Colonic mucosa (tissue), 4 donors: ENCODE measurements at regions not wholly inside any gene's neighbourhood (a gene's known extent, or its start where the extent isn't known, plus 50 kb on each side); places are given as distances from the start of the nearest gene placed in this dataset.

Experiments used
- DNase-seq: peaks from one replicate; pipeline ENCODE4 v3.0.0-alpha.2; 2020
- H3K27ac ChIP-seq: fragments of 200-600 bp; one replicate; pipeline ENCODE4 v1.8.0; 2021
- H3K27me3 ChIP-seq: fragments of 200-600 bp; one replicate; pipeline ENCODE4 v1.8.0; 2021
- H3K36me3 ChIP-seq: fragments of 200-600 bp; one replicate; pipeline ENCODE4 v1.8.0; 2021
- H3K4me1 ChIP-seq: fragments of 200-600 bp; one replicate; pipeline ENCODE4 v1.8.0; 2021; ENCODE audit warnings: mild to moderate bottlenecking
- H3K4me3 ChIP-seq: fragments of 200-600 bp; one replicate; pipeline ENCODE4 v1.8.0; 2021
- H3K9ac ChIP-seq, 2 donors: one replicate each; pipeline ENCODE4 v1.7.0; 2013; ENCODE audit warnings: control low read depth in 2 of 2, low read depth in 2 of 2, low read length in 2 of 2
- H3K9me3 ChIP-seq: fragments of 200-600 bp; one replicate; pipeline ENCODE4 v1.8.0; 2021
- CTCF ChIP-seq: fragments of 200-600 bp; IDR thresholded peaks from one replicate; pipeline ENCODE4 v1.8.0; 2022; ENCODE audit warnings: antibody characterized with exemption, mild to moderate bottlenecking
- intact Hi-C: fragments of 100-400 bp; cut with DNase I; formaldehyde crosslinking; loops from one replicate; pipeline ENCODE4 v1.14.1; 2022
- donor health status: healthy.
- donor health status: DM: no; HTN: no; CAD: no.
- donor health status: DM: no; HTN: no; CAD: no.

GRCh38 chr6:66949191-66949661 is 1242.2 kb upstream of the EYS start:
- no peak for DNase-seq
- intact Hi-C loops: no loop called here
- H3K4me3 ChIP-seq: no peak overlapping the region

GRCh38 chr6:66948106-66948505 is 1241.1 kb upstream of the EYS start:
- no peaks in the 10 kb centered on the region for H3K9me3 ChIP-seq
- no peaks in the 10 kb centered on the region for H3K36me3 ChIP-seq
- no peaks in the 10 kb centered on the region for H3K4me1 ChIP-seq
- TF ChIP-seq CTCF: no peak
- no peak overlapping the region for H3K4me3 ChIP-seq
- H3K9ac ChIP-seq: no peak overlapping the region
- H3K27me3 ChIP-seq: no peaks in the 10 kb centered on the region
- intact Hi-C loops: no loop called here
- H3K27ac ChIP-seq: no peak overlapping the region
- no peak for DNase-seq

More at GRCh38 chr6:66949191-66949661, 1242.2 kb upstream of the EYS start:
- no peak for TF ChIP-seq CTCF
- no peaks in the 10 kb centered on the region for H3K4me1 ChIP-seq
- H3K27me3 ChIP-seq: no peaks in the 10 kb centered on the region
- no peaks in the 10 kb centered on the region for H3K36me3 ChIP-seq
- H3K9me3 ChIP-seq: no peaks in the 10 kb centered on the region
- no peak overlapping the region for H3K27ac ChIP-seq
- H3K9ac ChIP-seq: no peak overlapping the region

- intact Hi-C loops: no loop called here
- Histone ChIP-seq H3K36me3 (no peaks in the 10 kb centered on the region), H3K4me1 (no peaks in the 10 kb centered on the region), H3K27me3 (no peaks in the 10 kb centered on the region), H3K9ac (no peak overlapping the region), H3K9me3 (no peaks in the 10 kb centered on the region), H3K4me3 (no peak overlapping the region), H3K27ac (no peak overlapping the region)
- no peak for TF ChIP-seq CTCF
- no peak for DNase-seq
Observed at GRCh38 chr6:66940003-66940402, 1233.0 kb upstream of the EYS start.

- Histone ChIP-seq H3K9me3 (no peaks in the 10 kb centered on the region), H3K27me3 (no peaks in the 10 kb centered on the region), H3K4me3 (no peak overlapping the region), H3K36me3 (no peaks in the 10 kb centered on the region), H3K9ac (no peak overlapping the region), H3K27ac (no peak overlapping the region), H3K4me1 (no peaks in the 10 kb centered on the region)
- intact Hi-C loops: no loop called here
- no peak for TF ChIP-seq CTCF
- DNase-seq: no peak
Observed at GRCh38 chr6:66937180-66937579, 1230.2 kb upstream of the EYS start.

- Histone ChIP-seq H3K4me1 (no peaks in the 10 kb centered on the region), H3K27me3 (no peaks in the 10 kb centered on the region), H3K4me3 (no peak overlapping the region), H3K27ac (no peak overlapping the region), H3K9ac (no peak overlapping the region), H3K36me3 (no peaks in the 10 kb centered on the region), H3K9me3 (no peaks in the 10 kb centered on the region)
- intact Hi-C loops: no loop called here
- no peak for DNase-seq
- no peak for TF ChIP-seq CTCF
Observed at GRCh38 chr6:66935612-66936011, 1228.6 kb upstream of the EYS start.

GRCh38 chr6:66931787-66932186 is 1224.8 kb upstream of the EYS start:
- no peaks in the 10 kb centered on the region for H3K9me3 ChIP-seq
- no peak overlapping the region for H3K9ac ChIP-seq
- H3K27ac ChIP-seq: no peak overlapping the region
- H3K4me3 ChIP-seq: no peak overlapping the region
- no peak for TF ChIP-seq CTCF
- H3K27me3 ChIP-seq: no peaks in the 10 kb centered on the region
- H3K4me1 ChIP-seq: no peaks in the 10 kb centered on the region
- no peak for DNase-seq
- intact Hi-C loops: no loop called here
- H3K36me3 ChIP-seq: no peaks in the 10 kb centered on the region
